Activated naive CD8-positive, alpha-beta T cell treated with anti-CD3 and anti-CD28 coated beads, Interleukin-2, amount 50 U/mL, for 16 hours (primary cell): ENCODE measurements at regions not wholly inside any gene's neighbourhood (a gene's known extent, or its start where the extent isn't known, plus 50 kb on each side); places are given as distances from the start of the nearest gene placed in this dataset.

Experiments
- DNase-seq: peaks from one replicate; pipeline ENCODE4 v3.0.0-alpha.2; 2020; ENCODE audit warnings: low read depth, low spot score

DNA sequence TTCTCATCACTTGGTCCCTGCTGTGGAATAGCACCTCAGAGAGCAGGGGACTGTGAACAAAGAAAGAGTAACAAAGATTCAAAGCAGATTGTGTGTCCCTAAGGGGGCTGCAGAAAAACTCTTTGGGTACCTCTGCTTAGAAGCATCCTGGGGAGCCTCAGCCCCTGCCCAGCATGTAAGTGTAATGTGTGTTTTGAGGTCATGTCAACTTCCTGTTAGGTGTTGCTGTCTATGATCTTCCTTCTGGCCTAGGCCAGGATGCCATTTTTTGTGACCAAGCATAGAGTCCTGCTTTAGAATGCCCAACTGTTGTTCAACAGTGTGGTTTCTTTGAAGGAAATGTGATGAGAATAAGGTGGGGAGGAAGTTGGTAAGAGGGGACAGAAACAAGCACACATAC is 77.1 kb upstream of the BCL6 start:
- no peak for DNase-seq

GRCh38 chr3:187823746-187824145 is 78.5 kb upstream of the BCL6 start:
- DNase-seq: no peak

DNA sequence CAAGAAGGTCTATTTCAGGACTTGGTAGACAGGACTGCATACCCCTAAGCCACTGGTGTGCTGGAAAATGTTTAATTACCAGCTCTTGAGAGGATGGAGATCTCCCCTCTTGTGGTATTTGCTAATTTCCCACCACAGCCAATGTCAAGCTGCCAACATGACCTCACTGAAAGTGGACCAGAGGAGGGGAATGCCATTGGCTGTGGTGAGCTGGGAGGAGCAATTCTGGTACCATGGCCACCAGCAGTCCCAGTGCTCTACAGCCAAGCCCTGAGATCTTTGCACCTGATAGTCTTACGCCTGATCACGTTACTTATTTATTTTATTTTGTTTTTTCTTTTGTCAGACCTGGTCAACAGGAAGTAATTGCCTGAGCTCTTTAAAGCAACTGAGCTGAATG is 82.5 kb upstream of the BCL6 start:
- DNase-seq: no peak

- DNase-seq: no peak
Measured at GRCh38 chr3:187828579-187829452, 83.5 kb upstream of the BCL6 start.

DNA sequence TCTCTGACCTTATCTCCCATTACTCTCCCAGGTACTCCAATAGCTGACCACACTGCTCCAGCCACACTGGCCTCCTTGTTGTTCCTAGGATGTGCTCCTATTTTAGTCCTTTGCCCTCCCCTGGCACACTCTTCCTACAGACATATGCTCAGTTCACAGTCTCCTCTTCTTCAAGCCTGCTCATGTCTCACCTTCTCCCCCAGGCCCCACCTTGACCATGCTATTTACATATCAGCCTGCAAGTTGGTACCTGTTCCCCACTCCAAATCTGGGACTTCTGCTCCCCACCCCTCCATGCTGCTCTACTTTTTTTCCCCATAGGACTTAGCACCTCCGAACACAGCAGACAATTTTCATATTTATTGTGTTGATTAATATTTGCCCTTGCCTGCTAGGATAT is 84.9 kb upstream of the BCL6 start:
- no peak for DNase-seq

DNA sequence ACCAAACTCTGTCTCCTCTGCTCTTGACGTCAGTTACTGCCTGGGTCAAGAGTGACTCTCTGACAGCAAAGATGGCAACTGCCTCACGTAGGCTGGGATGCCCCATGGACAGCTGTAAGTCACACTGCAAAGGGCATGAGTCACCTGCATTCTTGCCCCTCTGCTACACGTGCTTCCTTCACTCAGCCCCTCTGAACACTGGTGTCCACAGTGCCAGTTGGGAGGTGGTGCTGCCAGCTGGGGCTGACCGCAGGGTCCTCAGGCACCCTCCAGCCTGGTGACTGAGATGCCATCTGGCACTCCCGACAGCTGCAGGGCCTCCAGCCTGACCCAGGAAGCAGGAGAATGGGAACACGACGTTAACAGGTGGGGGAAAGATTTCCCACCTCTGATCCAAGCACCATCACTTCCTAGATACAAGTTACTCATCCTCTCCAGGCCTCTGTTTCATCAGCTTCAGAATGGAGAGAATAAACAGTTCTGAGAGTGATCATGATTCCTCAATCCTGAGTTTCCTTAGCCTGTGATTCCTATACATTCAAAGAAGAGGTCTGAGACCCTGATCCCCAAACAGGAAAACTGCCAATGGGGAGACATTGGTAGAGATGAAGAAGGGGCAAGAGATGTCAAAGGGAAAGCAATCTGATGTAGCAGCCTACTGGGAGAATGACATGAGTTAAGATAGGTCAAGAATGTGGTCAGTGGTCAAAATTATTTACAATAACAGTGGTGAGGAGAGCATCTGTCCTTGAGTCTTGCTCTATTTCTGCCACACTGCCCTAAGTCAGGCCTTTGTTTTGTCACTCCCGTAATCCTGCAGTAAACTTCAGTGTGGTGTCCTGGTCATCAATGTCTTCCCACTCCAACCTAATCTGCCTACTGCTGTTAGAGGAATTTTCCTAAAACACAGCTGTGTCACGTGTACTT is 86.1 kb upstream of the BCL6 start:
- no peak for DNase-seq

GRCh38 chr3:187832202-187832601 is 86.9 kb upstream of the BCL6 start:
- DNase-seq: no peak

GRCh38 chr3:187833375-187833774 is 88.1 kb upstream of the BCL6 start:
- DNase-seq: no peak

DNA sequence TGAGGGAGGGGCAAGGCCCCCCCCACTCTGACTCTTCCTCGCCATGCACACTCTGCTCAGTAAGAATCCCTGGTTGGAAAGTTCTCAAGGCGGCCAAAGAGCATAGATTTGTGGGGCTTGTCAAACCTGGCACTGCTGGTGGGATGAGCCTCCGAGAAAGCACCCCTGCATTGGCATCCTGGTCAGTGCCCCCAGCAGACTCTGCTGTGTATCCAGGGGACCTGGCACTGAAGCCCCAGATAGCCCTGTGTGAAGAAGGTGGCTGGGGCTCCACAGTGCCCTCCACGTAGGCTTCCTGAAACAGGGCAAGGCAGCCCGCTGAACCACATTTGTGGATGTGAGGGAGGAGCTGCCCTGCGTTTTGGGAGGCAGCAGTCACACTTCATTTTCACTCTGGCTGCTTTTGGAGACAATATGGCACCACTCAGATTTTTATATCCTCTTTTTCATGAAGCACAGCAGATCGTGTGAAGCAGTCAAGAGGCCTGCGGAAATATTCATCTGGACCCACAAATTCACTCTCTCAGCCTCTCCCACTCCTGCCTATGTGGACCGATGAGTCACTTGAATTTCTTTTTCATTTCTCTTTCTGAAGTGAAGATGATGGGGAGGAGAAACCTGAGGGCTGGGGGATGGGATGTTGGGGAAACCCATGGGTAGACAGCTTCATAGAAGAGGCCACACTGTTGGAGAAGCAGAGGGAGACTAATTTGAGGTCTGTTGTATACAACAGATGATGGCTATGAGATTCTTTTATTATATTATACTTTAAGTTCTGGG is 88.7 kb upstream of the BCL6 start:
- no peak for DNase-seq

DNA sequence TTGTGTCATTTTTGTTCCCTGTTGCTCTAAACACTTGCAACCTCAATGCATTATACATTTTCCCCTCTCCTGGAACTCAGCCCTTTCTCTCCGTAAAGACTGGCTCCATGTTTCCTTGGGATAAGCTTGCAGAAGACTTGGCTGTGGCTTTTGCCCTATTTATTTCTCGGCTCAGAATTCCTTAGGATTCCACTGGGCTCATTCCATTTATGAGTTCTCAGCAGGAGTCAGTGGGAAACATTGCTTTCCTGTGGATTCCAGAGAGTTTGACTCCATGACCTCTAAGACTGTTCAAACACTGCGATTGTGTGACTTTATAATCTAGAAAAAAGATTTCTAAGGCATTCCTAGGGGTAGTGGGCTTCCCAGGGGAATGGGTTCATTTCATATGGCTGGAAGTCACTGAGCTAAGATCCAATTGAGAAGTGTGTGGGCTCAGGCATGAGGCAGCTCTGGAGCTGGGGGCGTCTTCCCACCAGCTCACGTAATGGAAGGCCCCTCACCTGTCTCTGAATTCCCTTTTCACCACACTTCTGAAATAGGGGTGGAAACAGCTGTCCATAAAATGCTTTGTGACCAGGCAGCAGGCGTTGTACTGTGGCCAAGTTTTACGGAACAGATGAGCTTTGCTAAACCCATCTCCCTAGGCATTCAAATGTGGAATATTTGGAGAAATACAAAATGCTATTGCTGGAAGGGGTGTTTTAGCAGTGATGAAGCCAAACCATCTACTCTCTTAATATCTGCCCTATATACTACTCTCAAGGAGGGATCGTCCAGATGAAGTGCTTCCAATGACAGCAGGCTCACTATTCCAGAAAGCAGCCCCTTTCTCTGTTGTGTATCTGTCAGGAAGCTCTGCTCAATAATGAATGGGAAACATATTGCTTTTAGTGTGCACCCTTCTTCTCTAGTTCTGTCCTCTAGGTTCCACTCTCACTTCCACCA is 91.8 kb upstream of the BCL6 start:
- DNase-seq: no peak

DNA sequence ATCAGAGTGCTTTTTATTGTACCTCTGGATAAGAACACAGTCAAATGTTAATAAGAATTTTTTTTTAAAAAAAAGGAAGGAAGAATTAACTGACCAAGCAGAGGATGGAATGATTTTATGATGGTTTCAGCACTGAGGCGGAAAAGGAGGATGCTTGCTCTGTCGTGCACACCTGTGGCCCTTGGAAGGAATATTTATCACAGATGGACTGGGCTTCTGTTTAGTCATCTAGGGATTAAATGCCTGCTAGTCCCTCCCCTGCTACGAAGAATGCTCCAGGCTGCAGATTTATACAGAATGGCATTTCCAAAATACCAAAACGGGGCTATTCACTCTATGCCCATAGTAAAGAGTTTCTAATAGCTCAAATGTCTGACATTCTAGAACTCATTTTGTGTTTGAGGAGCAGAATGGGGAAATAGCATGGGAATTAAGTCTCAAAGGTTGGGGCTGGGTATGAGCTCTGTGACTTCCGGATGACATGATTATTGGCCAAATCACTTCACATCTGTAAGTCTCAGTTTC is 92.8 kb upstream of the BCL6 start:
- no peak for DNase-seq

DNA sequence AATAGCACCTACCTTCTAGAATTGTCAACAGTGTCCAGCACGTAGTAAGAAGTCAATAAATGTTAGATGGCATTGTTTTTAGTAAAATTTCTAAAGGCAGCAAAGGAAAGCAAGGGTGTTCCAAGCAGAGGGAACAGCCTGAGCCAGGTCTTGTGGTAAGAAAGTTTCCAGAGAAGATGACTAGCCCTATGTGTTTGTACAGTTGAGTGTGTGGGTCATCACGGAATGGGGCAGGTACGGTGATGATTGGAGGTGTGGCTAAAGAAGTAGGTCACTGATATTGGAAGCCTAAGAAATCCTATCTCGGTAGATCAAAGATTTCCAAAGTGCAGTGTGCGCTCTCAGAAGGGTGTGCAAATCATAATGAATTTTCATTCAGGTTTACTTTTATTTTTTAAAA is 94.2 kb upstream of the BCL6 start:
- DNase-seq: no peak

DNA sequence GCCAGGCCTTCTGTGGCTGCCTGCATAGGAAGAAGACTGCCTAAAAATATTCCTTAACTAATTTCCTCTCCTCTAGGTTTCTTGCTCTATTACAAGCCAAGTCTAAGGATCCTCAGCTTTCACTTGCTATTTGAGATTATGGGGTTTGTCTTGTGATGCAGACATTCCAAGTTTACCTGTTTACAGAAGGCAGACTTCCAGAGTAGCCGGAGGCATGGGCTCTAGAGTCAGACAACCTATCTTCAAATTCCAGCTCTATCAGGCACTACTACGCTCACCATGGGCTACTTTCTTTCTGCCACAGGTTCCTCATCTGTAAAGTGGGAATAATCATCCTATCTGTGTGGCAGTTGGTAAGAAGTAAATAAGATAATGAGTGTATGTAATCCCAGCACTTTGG is 95.6 kb upstream of the BCL6 start:
- no peak for DNase-seq

GRCh38 chr3:187841560-187841959 is 96.3 kb upstream of the BCL6 start:
- no peak for DNase-seq

GRCh38 chr3:187843654-187844053 is 98.4 kb upstream of the BCL6 start:
- no peak for DNase-seq

- no peak for DNase-seq
Measured at GRCh38 chr3:187844708-187845107, 99.4 kb upstream of the BCL6 start.

DNA sequence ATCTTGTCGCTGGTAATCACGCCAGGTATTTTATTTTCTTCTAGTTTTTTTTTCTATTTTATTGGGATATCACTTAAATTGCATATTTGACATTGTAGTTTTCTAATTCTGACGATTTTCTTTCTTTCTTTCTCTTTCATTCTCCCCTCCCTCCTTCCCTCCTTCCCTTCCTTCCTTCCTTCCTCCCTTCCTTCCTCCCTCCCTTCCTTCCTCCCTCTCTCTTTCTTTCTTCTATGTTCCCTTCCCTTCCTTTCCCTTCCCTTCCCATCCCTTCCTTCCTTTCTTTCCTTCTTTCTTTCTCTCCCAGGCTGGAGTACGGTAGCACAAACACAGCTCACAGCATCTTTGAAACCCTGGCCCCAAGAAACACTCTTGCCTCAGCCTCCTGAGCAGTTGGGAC is 100.6 kb upstream of the BCL6 start:
- no peak for DNase-seq

DNA sequence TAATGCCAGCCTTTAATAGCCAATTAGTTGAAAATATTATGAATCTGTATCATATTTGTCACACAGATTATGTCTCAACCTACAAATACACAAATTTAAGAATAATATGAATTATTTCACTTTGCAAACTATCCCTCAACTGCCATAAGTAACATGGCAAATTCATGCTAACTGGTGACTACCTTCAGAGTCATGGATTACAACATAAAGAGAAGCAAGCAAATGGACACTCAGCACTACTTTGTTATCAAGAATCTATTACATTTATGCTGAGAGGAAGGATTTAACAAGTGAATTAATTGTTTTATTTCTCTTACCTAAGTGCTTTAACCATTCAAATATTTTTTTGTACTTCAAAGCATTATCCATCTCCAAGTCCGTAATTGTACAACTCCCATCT is 103.1 kb upstream of the BCL6 start:
- no peak for DNase-seq

GRCh38 chr3:187849016-187849654 is 103.9 kb upstream of the BCL6 start:
- no peak for DNase-seq
